Epithelial cell of proximal tubule (primary cell): ENCODE measurements at regions not wholly inside any gene's neighbourhood (a gene's known extent, or its start where the extent isn't known, plus 50 kb on each side); places are given as distances from the start of the nearest gene placed in this dataset.
"Not testable (repeated sequence)": the region's sequence is repeated elsewhere in the genome, so short reads cannot be mapped to it uniquely, and the experiment has no call there.

Experiments used
- DNase-seq: peaks from one replicate; pipeline ENCODE4 v3.0.0-alpha.2; 2011; ENCODE audit warnings: low read depth
- H3K4me3 ChIP-seq: 2 replicates; pipeline ENCODE4 v1.5.1; 2011; ENCODE audit warnings: low read depth, mild to moderate bottlenecking, low read length
- TF ChIP-seq, protein P1 (sequence below): conservative IDR thresholded peaks from 2 replicates; pipeline ENCODE4 v1.5.1; 2012; ENCODE audit warnings: low read depth, mild to moderate bottlenecking, low read length

DNA sequence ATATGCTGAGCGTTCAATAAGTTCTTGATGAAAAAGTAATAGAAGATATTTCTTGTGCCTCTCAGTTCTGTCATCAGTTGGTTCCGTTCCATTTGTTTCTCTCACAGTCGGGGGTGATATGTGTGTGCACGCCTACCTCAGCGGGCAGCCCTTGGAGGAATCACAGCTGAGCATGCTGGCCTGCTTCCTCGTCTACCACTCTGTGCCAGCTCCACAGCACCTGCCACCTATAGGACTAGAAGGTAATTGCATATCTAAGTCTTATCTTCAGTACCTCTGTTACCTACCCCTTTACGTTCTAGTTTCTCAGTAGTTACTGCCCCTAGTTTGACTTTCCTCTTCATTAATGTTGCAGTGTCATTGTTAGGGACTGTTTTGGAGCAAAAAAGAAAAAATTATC lies 171.7 kb upstream of the PLGLB1 start:
- TF ChIP-seq, protein P1, sequence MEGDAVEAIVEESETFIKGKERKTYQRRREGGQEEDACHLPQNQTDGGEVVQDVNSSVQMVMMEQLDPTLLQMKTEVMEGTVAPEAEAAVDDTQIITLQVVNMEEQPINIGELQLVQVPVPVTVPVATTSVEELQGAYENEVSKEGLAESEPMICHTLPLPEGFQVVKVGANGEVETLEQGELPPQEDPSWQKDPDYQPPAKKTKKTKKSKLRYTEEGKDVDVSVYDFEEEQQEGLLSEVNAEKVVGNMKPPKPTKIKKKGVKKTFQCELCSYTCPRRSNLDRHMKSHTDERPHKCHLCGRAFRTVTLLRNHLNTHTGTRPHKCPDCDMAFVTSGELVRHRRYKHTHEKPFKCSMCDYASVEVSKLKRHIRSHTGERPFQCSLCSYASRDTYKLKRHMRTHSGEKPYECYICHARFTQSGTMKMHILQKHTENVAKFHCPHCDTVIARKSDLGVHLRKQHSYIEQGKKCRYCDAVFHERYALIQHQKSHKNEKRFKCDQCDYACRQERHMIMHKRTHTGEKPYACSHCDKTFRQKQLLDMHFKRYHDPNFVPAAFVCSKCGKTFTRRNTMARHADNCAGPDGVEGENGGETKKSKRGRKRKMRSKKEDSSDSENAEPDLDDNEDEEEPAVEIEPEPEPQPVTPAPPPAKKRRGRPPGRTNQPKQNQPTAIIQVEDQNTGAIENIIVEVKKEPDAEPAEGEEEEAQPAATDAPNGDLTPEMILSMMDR, result peak; percentile 13
- DNase-seq, result not testable (repeated sequence)

DNA sequence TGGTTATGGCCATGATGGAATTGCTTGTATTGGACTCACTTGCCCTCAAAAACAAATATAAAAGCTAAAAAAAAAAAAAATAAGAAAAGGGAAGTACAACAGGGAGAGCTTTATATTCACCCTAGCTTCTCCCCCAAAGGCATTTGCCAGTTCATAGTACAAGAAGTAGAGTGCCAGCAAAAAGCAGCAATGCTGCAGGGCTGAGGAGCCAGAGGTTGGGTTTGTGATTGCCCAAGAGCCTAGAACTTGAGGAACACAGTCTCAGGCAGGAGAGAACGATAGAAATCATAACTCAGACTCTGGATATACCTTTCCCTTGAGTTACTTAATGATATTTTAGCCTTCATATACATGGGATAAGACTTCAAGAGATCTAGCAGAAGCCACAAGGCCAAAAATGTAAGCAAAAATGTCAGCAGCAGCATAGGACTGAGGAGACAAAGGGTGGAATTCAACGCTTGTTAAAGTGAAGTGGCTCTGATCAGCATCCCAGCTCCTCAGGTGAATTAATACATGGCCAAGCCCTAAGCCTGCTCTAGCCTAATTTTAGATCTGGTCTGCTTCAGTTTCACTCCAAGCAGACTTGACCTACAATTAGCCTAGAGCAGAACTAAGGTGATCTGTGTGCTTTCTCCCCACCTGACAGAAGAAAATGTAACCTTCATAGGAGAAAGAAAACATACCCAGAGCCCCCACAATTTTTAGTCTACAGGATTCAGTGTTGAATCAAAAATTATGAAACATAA lies 172.8 kb upstream of the PLGLB1 start:
- H3K4me3 ChIP-seq, DNase-seq: not testable (repeated sequence)

More for the DNA sequence above, 171.7 kb upstream of the PLGLB1 start:
- H3K4me3 ChIP-seq, result not testable (repeated sequence)

DNA sequence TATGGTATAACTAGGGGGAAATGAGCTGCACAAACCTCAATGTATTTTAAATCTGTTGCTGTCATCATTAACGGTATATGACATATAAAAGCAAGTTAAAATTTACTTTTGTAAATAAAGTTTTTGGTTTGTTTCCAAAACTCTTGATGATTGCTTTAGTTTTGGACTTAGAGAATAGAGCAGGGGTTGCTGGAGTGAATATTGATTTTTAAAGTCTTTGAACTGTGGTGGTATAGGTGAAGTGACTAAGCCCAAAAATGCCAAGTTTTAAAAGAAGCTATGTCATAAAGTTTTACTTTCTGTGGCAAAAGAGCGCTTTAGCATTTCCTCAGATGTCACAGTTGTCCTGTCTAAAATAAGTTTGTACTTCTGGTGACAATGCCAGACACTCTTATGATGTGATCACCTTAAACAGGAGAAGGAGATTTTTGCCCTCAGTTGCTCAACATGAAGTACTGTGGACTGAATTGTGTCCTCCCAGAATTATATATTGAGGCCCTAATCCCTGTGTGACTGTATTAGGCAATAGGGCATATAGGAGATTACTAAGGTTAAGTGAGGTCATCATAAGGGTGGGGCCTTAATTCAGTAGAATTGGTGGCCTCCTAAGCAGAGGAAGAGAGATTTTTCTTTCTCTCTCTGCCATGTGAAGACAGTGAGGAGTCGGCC lies 175.2 kb upstream of the PLGLB1 start:
- not testable (repeated sequence) for DNase-seq, H3K4me3 ChIP-seq

DNA sequence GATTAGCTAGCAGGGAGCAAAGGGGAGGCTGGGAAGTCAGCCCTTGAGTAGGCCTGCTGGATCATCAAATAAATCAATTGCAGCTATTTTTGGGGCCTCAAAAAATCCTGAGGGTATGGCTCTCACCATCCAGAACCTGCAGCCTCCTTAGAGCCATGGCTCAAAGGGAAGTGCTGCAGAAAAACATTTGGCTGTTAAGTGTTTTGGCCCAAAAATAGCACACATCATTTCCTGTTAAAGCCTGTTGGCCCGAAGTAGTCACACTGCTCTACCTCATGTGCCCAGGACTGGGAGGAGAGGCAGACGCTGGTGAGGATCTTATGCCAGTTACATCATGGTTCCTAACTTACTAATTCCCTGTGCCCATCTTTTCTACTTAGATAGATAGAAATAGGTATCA lies 176.8 kb upstream of the PLGLB1 start:
- not testable (repeated sequence) for DNase-seq, H3K4me3 ChIP-seq

DNA sequence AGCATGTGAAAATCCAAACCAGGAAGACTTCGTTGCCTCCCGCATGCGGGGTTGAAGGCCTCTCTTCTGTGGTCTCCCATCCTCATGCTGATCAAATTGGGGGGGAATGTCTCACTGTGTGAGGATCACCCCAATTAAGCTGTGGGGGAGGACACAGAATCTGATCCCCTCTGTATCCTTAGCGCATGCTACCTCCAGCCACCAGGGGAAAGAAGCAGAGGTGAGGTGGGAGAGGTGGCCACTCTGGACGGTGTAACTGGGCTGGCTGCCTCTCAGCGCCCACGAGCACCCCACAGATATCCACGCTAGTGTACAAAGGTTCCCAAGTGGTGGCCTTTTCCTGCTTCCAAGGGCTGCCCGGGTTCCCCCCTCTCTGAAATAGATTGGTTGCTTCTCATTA lies 177.6 kb upstream of the PLGLB1 start:
- DNase-seq, H3K4me3 ChIP-seq: not testable (repeated sequence)

DNA sequence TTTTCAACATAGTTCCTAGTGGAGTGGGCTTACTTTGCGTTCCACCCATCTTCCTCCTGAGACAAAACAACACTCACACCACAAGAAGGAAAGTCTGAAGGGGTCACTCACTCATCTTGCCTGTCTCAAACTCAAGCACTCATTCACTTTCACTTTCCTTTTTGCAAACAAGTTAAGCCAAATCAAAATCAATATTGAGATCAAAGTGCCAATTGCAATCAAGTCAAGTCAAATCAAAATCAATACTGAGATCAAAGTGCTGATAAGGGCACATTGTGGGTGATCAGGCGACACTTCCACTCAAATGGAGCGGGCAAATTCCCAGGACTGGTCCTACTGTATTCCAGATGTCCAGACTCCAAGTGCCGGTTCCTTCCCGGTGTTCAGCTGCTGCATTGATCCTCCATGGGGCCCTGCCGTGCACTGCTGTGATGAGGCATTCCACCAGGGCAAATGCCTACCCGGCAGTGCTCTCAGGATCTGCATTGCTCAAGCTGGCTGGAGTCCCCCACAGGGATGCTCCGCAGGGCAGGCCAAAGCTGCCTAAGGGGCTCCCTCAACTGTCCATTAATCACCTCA lies 183.0 kb upstream of the PLGLB1 start:
- H3K4me3 ChIP-seq, DNase-seq: not testable (repeated sequence)

DNA sequence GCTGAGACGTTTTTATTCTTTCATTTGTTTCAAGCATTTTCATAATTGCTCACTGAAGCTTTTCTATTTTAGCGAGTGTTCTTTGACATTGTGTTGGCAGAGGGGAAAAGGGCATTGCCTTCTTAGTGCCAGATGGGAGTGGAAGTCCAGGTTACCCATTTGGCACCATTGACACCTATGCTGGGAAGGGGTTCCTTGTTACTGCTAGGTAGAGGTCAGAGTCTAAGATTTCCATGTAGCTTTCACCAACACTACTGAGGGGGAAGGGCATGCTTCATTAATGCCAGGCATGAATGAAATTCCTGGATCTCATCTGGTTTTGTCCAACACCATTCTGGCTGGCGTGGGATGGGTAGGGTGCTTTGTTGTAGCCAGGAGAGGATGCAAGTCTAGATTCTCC lies 191.3 kb upstream of the PLGLB1 start:
- H3K4me3 ChIP-seq, DNase-seq: not testable (repeated sequence)

DNA sequence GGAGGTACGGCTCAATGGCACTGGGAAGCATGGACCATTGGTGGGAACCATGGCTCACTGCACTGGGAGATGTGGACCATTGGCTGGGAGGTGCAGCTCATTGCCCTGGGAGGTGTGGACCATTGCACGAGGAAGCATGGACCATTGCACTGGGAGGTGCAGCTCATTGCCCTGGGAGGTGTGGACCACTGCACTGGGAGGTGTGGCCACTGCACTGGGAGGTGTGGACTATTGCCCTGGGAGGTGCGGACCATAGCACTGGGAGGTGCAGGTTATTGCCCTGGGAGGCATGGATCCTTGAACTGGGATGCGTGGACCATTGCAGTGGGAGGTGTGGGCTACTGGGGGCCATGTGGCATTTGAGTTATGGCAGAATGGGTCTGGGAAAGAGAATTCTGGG lies 195.4 kb upstream of the PLGLB1 start:
- DNase-seq, H3K4me3 ChIP-seq: not testable (repeated sequence)

DNA sequence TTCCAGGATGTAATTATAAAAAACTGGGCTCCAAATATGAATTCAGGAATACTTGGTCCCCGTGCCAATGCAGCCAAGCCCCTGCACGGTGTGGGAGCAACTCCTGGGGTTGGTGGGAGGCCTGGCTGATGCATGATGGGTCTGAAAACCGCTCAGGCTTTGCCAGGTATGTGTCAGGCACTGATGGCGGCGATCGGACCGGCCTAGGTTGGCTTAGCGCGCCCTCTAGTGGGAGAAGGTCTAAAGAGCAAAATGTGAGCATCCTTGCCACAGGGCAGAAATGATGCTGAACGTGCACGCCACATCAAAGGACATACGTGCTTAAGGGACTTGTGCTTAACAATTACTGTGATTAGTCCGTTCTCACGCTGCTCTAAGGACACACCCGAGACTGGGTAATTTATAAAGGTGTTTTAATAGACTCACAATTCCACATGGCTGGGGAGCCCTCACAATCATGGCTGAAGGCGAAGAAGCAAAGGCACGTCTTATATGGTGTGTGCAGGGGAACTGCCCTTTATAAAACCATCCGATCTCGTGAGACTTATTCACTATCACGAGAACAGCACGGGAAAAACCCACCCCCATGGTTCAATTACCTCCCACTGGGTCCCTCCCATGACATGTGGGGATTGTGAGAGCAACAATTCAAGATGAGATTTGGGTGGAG lies 196.2 kb upstream of the PLGLB1 start:
- DNase-seq, result not testable (repeated sequence)

DNA sequence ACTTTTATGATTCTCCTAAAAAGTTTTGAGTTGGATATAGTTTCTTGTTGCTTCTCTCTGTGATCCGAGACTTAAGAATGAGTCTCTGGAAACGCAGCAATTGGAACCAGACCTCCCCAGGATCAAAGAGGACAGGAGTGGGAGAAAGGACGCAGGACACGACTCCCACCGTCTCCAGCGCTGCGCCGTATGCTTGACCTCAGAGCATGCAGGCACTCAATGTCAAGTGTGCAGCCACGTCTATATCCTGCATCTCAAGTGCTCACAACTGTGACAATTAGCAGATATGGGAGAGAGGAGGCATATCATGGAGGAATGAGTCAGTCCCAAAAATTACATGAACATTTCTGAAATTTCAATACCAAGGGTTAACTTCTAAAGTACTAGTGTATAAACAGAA lies 199.0 kb upstream of the PLGLB1 start:
- H3K4me3 ChIP-seq, DNase-seq: not testable (repeated sequence)

More for the DNA sequence above, 196.2 kb upstream of the PLGLB1 start:
- TF ChIP-seq, protein P1, result peak; percentile 43
- not testable (repeated sequence) for H3K4me3 ChIP-seq

DNA sequence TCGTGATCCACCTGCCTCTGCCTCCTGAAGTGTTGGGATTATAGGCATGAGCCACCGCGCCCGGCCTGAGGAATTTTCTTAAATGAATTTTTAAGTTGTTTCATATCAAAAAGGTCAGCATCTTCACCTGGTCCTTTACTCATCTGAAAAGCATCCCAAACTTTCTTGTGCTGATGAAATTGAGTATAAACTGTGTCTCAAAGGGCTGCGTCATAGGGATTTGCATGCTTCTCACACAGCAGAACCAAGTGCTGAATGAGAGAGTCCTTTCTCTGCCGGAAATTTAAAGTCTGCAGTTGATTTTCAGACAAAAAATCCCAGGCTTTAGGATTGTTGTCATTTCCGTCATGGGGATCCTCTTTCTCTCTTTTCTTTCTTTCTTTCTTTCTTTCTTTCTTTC lies 200.5 kb upstream of the PLGLB1 start:
- not testable (repeated sequence) for H3K4me3 ChIP-seq, DNase-seq

DNA sequence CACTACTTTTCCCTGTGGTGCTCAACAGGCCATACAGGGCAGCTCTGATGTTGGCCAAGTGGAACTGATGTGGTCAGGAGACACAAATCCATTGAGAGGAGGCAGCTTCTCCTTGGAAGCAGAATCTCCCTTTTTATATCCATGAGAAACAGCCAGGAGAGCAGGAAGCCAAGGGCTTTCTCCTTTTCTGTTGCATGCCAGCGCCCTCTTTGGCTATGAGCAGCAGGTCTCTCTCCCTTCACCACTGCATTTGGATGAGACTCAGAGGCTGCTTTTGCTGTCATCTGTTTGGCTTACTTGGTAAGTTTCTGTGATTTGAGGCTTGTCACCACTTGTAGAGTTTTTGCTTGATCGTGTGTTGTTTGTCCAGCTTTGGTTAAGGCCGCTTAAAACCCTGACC lies 202.2 kb upstream of the PLGLB1 start:
- DNase-seq, H3K4me3 ChIP-seq: not testable (repeated sequence)
